ENCODE measurements at regions not wholly inside any gene's neighbourhood (a gene's known extent, or its start where the extent isn't known, plus 50 kb on each side); places are given as distances from the start of the nearest gene placed in this dataset.
"Not testable (repeated sequence)": the region's sequence is repeated elsewhere in the genome, so short reads cannot be mapped to it uniquely, and the experiment has no call there.

DNA sequence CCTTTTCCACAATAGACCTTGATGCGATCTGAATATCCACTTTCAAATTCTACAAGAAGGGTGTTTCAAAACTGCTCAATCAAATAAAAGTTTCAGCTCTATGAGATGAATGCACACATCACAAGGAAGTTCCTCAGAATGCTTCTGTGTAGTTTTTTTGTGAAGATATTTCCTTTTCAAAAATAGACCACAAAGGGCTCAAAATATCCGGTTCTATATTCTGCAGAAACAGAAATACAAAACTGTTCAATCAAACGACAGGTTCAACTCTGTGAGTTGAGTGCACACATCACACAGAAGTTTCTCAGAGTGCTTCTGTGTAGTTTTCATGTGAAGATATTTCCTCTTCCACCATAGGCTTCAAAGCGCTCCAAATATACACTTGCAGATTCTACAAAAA is 293.9 kb upstream of the DEFB115 start (continued):
- TF ChIP-seq, protein P1, sequence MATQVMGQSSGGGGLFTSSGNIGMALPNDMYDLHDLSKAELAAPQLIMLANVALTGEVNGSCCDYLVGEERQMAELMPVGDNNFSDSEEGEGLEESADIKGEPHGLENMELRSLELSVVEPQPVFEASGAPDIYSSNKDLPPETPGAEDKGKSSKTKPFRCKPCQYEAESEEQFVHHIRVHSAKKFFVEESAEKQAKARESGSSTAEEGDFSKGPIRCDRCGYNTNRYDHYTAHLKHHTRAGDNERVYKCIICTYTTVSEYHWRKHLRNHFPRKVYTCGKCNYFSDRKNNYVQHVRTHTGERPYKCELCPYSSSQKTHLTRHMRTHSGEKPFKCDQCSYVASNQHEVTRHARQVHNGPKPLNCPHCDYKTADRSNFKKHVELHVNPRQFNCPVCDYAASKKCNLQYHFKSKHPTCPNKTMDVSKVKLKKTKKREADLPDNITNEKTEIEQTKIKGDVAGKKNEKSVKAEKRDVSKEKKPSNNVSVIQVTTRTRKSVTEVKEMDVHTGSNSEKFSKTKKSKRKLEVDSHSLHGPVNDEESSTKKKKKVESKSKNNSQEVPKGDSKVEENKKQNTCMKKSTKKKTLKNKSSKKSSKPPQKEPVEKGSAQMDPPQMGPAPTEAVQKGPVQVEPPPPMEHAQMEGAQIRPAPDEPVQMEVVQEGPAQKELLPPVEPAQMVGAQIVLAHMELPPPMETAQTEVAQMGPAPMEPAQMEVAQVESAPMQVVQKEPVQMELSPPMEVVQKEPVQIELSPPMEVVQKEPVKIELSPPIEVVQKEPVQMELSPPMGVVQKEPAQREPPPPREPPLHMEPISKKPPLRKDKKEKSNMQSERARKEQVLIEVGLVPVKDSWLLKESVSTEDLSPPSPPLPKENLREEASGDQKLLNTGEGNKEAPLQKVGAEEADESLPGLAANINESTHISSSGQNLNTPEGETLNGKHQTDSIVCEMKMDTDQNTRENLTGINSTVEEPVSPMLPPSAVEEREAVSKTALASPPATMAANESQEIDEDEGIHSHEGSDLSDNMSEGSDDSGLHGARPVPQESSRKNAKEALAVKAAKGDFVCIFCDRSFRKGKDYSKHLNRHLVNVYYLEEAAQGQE (IDR thresholded peaks at IDR 0.05; ENCODE audit: low read depth, low read length) = no peak
- no peak for TF ChIP-seq BHLHE40 (IDR thresholded peaks at IDR 0.05; ENCODE audit: borderline replicate concordance in 1 of 2, low read depth in 2 of 2, low read length in 1 of 2)
- TF ChIP-seq SMAD5 (IDR thresholded peaks at IDR 0.05; ENCODE audit: low read depth) = no peak

DNA sequence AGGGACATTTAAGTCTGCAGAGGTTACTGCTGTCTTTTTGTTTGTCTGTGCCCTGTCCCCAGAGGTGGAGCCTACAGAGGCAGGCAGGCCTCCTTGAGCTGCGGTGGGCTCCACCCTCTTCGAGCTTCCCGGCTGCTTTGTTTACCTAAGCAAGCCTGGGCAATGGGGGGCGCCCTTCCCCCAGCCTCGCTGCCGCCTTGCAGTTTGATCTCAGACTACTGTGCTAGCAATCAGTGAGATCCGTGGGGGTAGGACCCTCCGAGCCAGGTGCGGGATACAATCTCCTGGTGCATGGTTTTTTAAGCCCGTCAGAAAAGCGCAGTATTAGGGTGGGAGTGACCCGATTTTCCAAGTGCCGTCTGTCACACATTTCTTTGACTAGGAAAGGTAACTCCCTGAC is 281.6 kb upstream of the DEFB115 start:
- intact Hi-C loops (cut with micrococcal nuclease; ENCODE audit: unreplicated experiment); in situ Hi-C loops (cut with MboI); SMC1A ChIA-PET (ENCODE audit: uncharacterized antibody, unreplicated experiment): not testable (repeated sequence)

More for the DNA sequence above, 281.6 kb upstream of the DEFB115 start:
- H3K27me3 ChIP-seq (replicated peaks in 1 of 2; ENCODE audit: control insufficient read depth in 2 of 2, insufficient read depth in 2 of 2, low read length in 1 of 2); ATAC-seq; H3K4me3 ChIP-seq; H4K20me1 ChIP-seq (ENCODE audit: control insufficient read depth, insufficient read depth); POLR2A ChIA-PET; H3K27ac ChIP-seq (ENCODE audit: control insufficient read depth, insufficient read depth); H3K4me2 ChIP-seq (ENCODE audit: control insufficient read depth, insufficient read depth); FAIRE-seq; RAD21 ChIA-PET (ENCODE audit: unreplicated experiment); H3K36me3 ChIP-seq (ENCODE audit: control insufficient read depth in 2 of 2, insufficient read depth in 2 of 2, low read length in 1 of 2); BruUV-seq (replicated peaks); H2AFZ ChIP-seq (ENCODE audit: control insufficient read depth, low read depth, low read length); H3K79me2 ChIP-seq (ENCODE audit: control insufficient read depth, insufficient read depth, low read length); H3K9me3 ChIP-seq (replicated peaks; ENCODE audit: control insufficient read depth, insufficient read depth, low read length); DNase-seq (ENCODE audit: low read depth, low spot score); CTCF ChIA-PET; H3K4me1 ChIP-seq (ENCODE audit: control insufficient read depth, insufficient read depth, low read length); H3K9ac ChIP-seq (ENCODE audit: control insufficient read depth, insufficient read depth, low read length): not testable (repeated sequence)
- WGBS (ENCODE audit: insufficient coverage, insufficient replicate concordance, low lambda C conversion rate, missing lambda C conversion rate) = 58% methylated on average over 13 of the region's 13 CpGs

All from GM12878 (cell line).